ENCODE measurements at regions not wholly inside any gene's neighbourhood (a gene's known extent, or its start where the extent isn't known, plus 50 kb on each side); places are given as distances from the start of the nearest gene placed in this dataset.

GRCh38 chr4:111648056-111648455 is 497.2 kb upstream of the FAM241A start:
- no peak overlapping the region for H3K4me3 ChIP-seq (ENCODE audit: low read length in 2 of 2)
- peaks cover 0 to 1% of the 10 kb centered on the region in 2 donors for H3K27me3 ChIP-seq (ENCODE audit: control insufficient read depth in 1 of 2, insufficient read depth in 2 of 2, low read length in 1 of 2)
- ATAC-seq (ENCODE audit: low FRiP score), result no peak
- H3K4me1 ChIP-seq (ENCODE audit: control insufficient read depth in 1 of 2, insufficient read depth in 2 of 2, low read length in 2 of 2), result no peaks in the 10 kb centered on the region
- whole genome bisulfite sequencing, 2 donors, result 56 to 69% methylated on average over 5 of the region's 5 CpGs
- intact Hi-C loops (cut with DNase I), result no loop called here
- no peak for DNase-seq
- H3K27ac ChIP-seq (ENCODE audit: low read depth in 1 of 2, low read length in 2 of 2), result no peak overlapping the region
- no peaks in the 10 kb centered on the region for H3K9me3 ChIP-seq (ENCODE audit: control insufficient read depth, low read length)
- H3K36me3 ChIP-seq (ENCODE audit: control insufficient read depth in 1 of 2, insufficient read depth in 2 of 2, low read length in 1 of 2), result no peaks in the 10 kb centered on the region

- H3K4me1 ChIP-seq (ENCODE audit: control insufficient read depth in 1 of 2, insufficient read depth in 2 of 2, low read length in 2 of 2), result no peaks in the 10 kb centered on the region
- no peak overlapping the region for H3K4me3 ChIP-seq (ENCODE audit: low read length in 2 of 2)
- no peaks in the 10 kb centered on the region for H3K9me3 ChIP-seq (ENCODE audit: control insufficient read depth, low read length)
- DNase-seq, result no peak
- intact Hi-C loops (cut with DNase I), result no loop called here
- WGBS, 2 donors, result 65 to 67% methylated on average over 3 of the region's 3 CpGs
- H3K27ac ChIP-seq (ENCODE audit: low read depth in 1 of 2, low read length in 2 of 2), result no peak overlapping the region
- H3K27me3 ChIP-seq (ENCODE audit: control insufficient read depth in 1 of 2, insufficient read depth in 2 of 2, low read length in 1 of 2), result peaks cover 0 to 1% of the 10 kb centered on the region in 2 donors
- ATAC-seq (ENCODE audit: low FRiP score), result no peak
- no peaks in the 10 kb centered on the region for H3K36me3 ChIP-seq (ENCODE audit: control insufficient read depth in 1 of 2, insufficient read depth in 2 of 2, low read length in 1 of 2)
Observed at GRCh38 chr4:111649308-111649707, 495.9 kb upstream of the FAM241A start.

- no peaks in the 10 kb centered on the region for H3K36me3 ChIP-seq (ENCODE audit: control insufficient read depth in 1 of 2, insufficient read depth in 2 of 2, low read length in 1 of 2)
- DNase-seq (no peak), ATAC-seq (ENCODE audit: low FRiP score) (no peak)
- H3K27me3 ChIP-seq (ENCODE audit: control insufficient read depth in 1 of 2, insufficient read depth in 2 of 2, low read length in 1 of 2), result peaks cover 0 to 1% of the 10 kb centered on the region in 2 donors
- H3K9me3 ChIP-seq (ENCODE audit: control insufficient read depth, low read length), result no peaks in the 10 kb centered on the region
- H3K27ac ChIP-seq (ENCODE audit: low read depth in 1 of 2, low read length in 2 of 2), result no peak overlapping the region
- WGBS, 2 donors, result 27 to 43% methylated on average over 3 of the region's 3 CpGs
- intact Hi-C loops (cut with DNase I), result no loop called here
- no peak overlapping the region for H3K4me3 ChIP-seq (ENCODE audit: low read length in 2 of 2)
- H3K4me1 ChIP-seq (ENCODE audit: control insufficient read depth in 1 of 2, insufficient read depth in 2 of 2, low read length in 2 of 2), result no peaks in the 10 kb centered on the region
Observed at GRCh38 chr4:111650146-111650545, 495.1 kb upstream of the FAM241A start.

GRCh38 chr4:111650674-111651086 is 494.6 kb upstream of the FAM241A start:
- no peaks in the 10 kb centered on the region for H3K9me3 ChIP-seq (ENCODE audit: control insufficient read depth, low read length)
- WGBS, 2 donors, result 81 to 96% methylated on average over 1 of the region's 1 CpG
- no peak overlapping the region for H3K4me3 ChIP-seq (ENCODE audit: low read length in 2 of 2)
- no peak for DNase-seq
- intact Hi-C loops (cut with DNase I), result no loop called here
- no peaks in the 10 kb centered on the region for H3K36me3 ChIP-seq (ENCODE audit: control insufficient read depth in 1 of 2, insufficient read depth in 2 of 2, low read length in 1 of 2)
- no peak overlapping the region for H3K27ac ChIP-seq (ENCODE audit: low read depth in 1 of 2, low read length in 2 of 2)
- peaks cover 0 to 1% of the 10 kb centered on the region in 2 donors for H3K27me3 ChIP-seq (ENCODE audit: control insufficient read depth in 1 of 2, insufficient read depth in 2 of 2, low read length in 1 of 2)
- H3K4me1 ChIP-seq (ENCODE audit: control insufficient read depth in 1 of 2, insufficient read depth in 2 of 2, low read length in 2 of 2), result no peaks in the 10 kb centered on the region
- ATAC-seq (ENCODE audit: low FRiP score), result no peak

GRCh38 chr4:111652236-111652635 is 493.0 kb upstream of the FAM241A start:
- Histone ChIP-seq H3K36me3 (ENCODE audit: control insufficient read depth in 1 of 2, insufficient read depth in 2 of 2, low read length in 1 of 2) (no peaks in the 10 kb centered on the region), H3K27me3 (ENCODE audit: control insufficient read depth in 1 of 2, insufficient read depth in 2 of 2, low read length in 1 of 2) (peaks cover 0 to 1% of the 10 kb centered on the region in 2 donors), H3K9me3 (ENCODE audit: control insufficient read depth, low read length) (no peaks in the 10 kb centered on the region), H3K27ac (ENCODE audit: low read depth in 1 of 2, low read length in 2 of 2) (no peak overlapping the region), H3K4me3 (ENCODE audit: low read length in 2 of 2) (no peak overlapping the region), H3K4me1 (ENCODE audit: control insufficient read depth in 1 of 2, insufficient read depth in 2 of 2, low read length in 2 of 2) (no peaks in the 10 kb centered on the region)
- no peak for DNase-seq
- WGBS, 2 donors, result 64 to 73% methylated on average over 5 of the region's 5 CpGs
- intact Hi-C loops (cut with DNase I), result no loop called here
- ATAC-seq (ENCODE audit: low FRiP score), result no peak

GRCh38 chr4:111652986-111653385 is 492.3 kb upstream of the FAM241A start:
- H3K4me1 ChIP-seq (ENCODE audit: control insufficient read depth in 1 of 2, insufficient read depth in 2 of 2, low read length in 2 of 2), result no peaks in the 10 kb centered on the region

GRCh38 chr4:111662496-111662895 is 482.8 kb upstream of the FAM241A start:
- no peaks in the 10 kb centered on the region for H3K36me3 ChIP-seq (ENCODE audit: control insufficient read depth in 1 of 2, insufficient read depth in 2 of 2, low read length in 1 of 2)
- no peak overlapping the region for H3K27ac ChIP-seq (ENCODE audit: low read depth in 1 of 2, low read length in 2 of 2)
- no peaks in the 10 kb centered on the region for H3K27me3 ChIP-seq (ENCODE audit: control insufficient read depth in 1 of 2, insufficient read depth in 2 of 2, low read length in 1 of 2)
- no peak overlapping the region for H3K4me3 ChIP-seq (ENCODE audit: low read length in 2 of 2)
- intact Hi-C loops (cut with DNase I), result no loop called here
- no peak for ATAC-seq (ENCODE audit: low FRiP score)
- no peak for DNase-seq
- H3K4me1 ChIP-seq (ENCODE audit: control insufficient read depth in 1 of 2, insufficient read depth in 2 of 2, low read length in 2 of 2), result no peaks in the 10 kb centered on the region
- 85 to 91% methylated on average over 1 of the region's 1 CpG for WGBS, 2 donors
- no peaks in the 10 kb centered on the region for H3K9me3 ChIP-seq (ENCODE audit: control insufficient read depth, low read length)

More at GRCh38 chr4:111652986-111653385, 492.3 kb upstream of the FAM241A start:
- Histone ChIP-seq H3K27ac (ENCODE audit: low read depth in 1 of 2, low read length in 2 of 2) (no peak overlapping the region), H3K4me3 (ENCODE audit: low read length in 2 of 2) (no peak overlapping the region), H3K36me3 (ENCODE audit: control insufficient read depth in 1 of 2, insufficient read depth in 2 of 2, low read length in 1 of 2) (no peaks in the 10 kb centered on the region), H3K9me3 (ENCODE audit: control insufficient read depth, low read length) (no peaks in the 10 kb centered on the region), H3K27me3 (ENCODE audit: control insufficient read depth in 1 of 2, insufficient read depth in 2 of 2, low read length in 1 of 2) (peaks cover 0 to 1% of the 10 kb centered on the region in 2 donors)
- ATAC-seq (ENCODE audit: low FRiP score), result no peak
- intact Hi-C loops (cut with DNase I), result no loop called here
- WGBS, 2 donors, result 72 to 75% methylated on average over 2 of the region's 2 CpGs
- no peak for DNase-seq

- Histone ChIP-seq H3K4me1 (ENCODE audit: control insufficient read depth in 1 of 2, insufficient read depth in 2 of 2, low read length in 2 of 2) (no peaks in the 10 kb centered on the region), H3K27ac (ENCODE audit: low read depth in 1 of 2, low read length in 2 of 2) (no peak overlapping the region), H3K4me3 (ENCODE audit: low read length in 2 of 2) (no peak overlapping the region), H3K9me3 (ENCODE audit: control insufficient read depth, low read length) (no peaks in the 10 kb centered on the region), H3K27me3 (ENCODE audit: control insufficient read depth in 1 of 2, insufficient read depth in 2 of 2, low read length in 1 of 2) (no peaks in the 10 kb centered on the region), H3K36me3 (ENCODE audit: control insufficient read depth in 1 of 2, insufficient read depth in 2 of 2, low read length in 1 of 2) (no peaks in the 10 kb centered on the region)
- 3 to 7% methylated on average over 1 of the region's 1 CpG for WGBS, 2 donors
- no peak for ATAC-seq (ENCODE audit: low FRiP score)
- intact Hi-C loops (cut with DNase I), result no loop called here
- no peak for DNase-seq
Observed at GRCh38 chr4:111664308-111664945, 480.8 kb upstream of the FAM241A start.

- intact Hi-C loops (cut with DNase I), result no loop called here
- Histone ChIP-seq H3K27ac (ENCODE audit: low read depth in 1 of 2, low read length in 2 of 2) (no peak overlapping the region), H3K9me3 (ENCODE audit: control insufficient read depth, low read length) (no peaks in the 10 kb centered on the region), H3K36me3 (ENCODE audit: control insufficient read depth in 1 of 2, insufficient read depth in 2 of 2, low read length in 1 of 2) (no peaks in the 10 kb centered on the region), H3K4me1 (ENCODE audit: control insufficient read depth in 1 of 2, insufficient read depth in 2 of 2, low read length in 2 of 2) (no peaks in the 10 kb centered on the region), H3K27me3 (ENCODE audit: control insufficient read depth in 1 of 2, insufficient read depth in 2 of 2, low read length in 1 of 2) (no peaks in the 10 kb centered on the region), H3K4me3 (ENCODE audit: low read length in 2 of 2) (no peak overlapping the region)
- DNase-seq (no peak), ATAC-seq (ENCODE audit: low FRiP score) (no peak)
- WGBS, 2 donors, result 22 to 34% methylated on average over 2 of the region's 2 CpGs
Observed at GRCh38 chr4:111666826-111667360, 478.4 kb upstream of the FAM241A start.

Data from aorta (tissue), 5 donors.